ENCODE measurements at regions not wholly inside any gene's neighbourhood (a gene's known extent, or its start where the extent isn't known, plus 50 kb on each side); places are given as distances from the start of the nearest gene placed in this dataset.
"Not testable (repeated sequence)": the region's sequence is repeated elsewhere in the genome, so short reads cannot be mapped to it uniquely, and the experiment has no call there.

- no peak for DNase-seq (ENCODE audit: low read depth in 1 of 2, low spot score in 1 of 2)
- TF ChIP-seq, protein P1, sequence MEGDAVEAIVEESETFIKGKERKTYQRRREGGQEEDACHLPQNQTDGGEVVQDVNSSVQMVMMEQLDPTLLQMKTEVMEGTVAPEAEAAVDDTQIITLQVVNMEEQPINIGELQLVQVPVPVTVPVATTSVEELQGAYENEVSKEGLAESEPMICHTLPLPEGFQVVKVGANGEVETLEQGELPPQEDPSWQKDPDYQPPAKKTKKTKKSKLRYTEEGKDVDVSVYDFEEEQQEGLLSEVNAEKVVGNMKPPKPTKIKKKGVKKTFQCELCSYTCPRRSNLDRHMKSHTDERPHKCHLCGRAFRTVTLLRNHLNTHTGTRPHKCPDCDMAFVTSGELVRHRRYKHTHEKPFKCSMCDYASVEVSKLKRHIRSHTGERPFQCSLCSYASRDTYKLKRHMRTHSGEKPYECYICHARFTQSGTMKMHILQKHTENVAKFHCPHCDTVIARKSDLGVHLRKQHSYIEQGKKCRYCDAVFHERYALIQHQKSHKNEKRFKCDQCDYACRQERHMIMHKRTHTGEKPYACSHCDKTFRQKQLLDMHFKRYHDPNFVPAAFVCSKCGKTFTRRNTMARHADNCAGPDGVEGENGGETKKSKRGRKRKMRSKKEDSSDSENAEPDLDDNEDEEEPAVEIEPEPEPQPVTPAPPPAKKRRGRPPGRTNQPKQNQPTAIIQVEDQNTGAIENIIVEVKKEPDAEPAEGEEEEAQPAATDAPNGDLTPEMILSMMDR (IDR thresholded peaks at IDR 0.05; ENCODE audit: low read depth, low read length): no peak
- no peaks in the 10 kb centered on the region for H3K36me3 ChIP-seq
- no peaks in the 10 kb centered on the region for H3K27me3 ChIP-seq
- no peaks in the 10 kb centered on the region for H3K4me1 ChIP-seq (ENCODE audit: low read depth)
- H3K9me3 ChIP-seq (ENCODE audit: low read depth): no peaks in the 10 kb centered on the region
- no peak overlapping the region for H3K27ac ChIP-seq
- no peak overlapping the region for H3K4me3 ChIP-seq
Measured at GRCh38 chr3:160100610-160101009, 112.0 kb downstream of the IL12A start.

DNA sequence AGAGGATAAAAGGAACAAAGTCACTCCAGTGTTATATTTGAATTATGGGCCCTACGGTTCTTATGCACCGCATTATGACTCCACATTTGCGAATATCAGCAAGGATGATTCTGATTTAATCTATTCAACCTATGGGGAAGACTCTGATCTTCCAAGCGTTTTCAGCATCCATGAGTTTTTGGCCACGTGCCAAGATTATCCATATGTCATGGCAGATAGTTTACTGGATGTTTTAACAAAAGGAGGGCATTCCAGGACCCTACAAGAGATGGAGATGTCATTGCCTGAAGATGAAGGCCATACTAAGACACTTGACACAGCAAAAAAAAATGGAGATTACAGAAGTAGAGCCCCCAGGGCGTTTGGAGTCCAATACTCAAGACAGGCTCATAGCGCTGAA, 113.4 kb downstream of the IL12A start:
- not testable (repeated sequence) for H3K4me1 ChIP-seq (ENCODE audit: low read depth); H3K4me3 ChIP-seq; H3K27ac ChIP-seq; H3K9me3 ChIP-seq (ENCODE audit: low read depth); DNase-seq (ENCODE audit: low read depth in 1 of 2, low spot score in 1 of 2); H3K36me3 ChIP-seq; H3K27me3 ChIP-seq

GRCh38 chr3:160103397-160103796, 114.8 kb downstream of the IL12A start:
- no peaks in the 10 kb centered on the region for H3K36me3 ChIP-seq
- TF ChIP-seq, protein P1 (IDR thresholded peaks at IDR 0.05; ENCODE audit: low read depth, low read length): no peak
- H3K4me1 ChIP-seq (ENCODE audit: low read depth): no peaks in the 10 kb centered on the region
- H3K27ac ChIP-seq: no peak overlapping the region
- no peaks in the 10 kb centered on the region for H3K27me3 ChIP-seq
- no peak overlapping the region for H3K4me3 ChIP-seq
- no peak for DNase-seq (ENCODE audit: low read depth in 1 of 2, low spot score in 1 of 2)
- no peaks in the 10 kb centered on the region for H3K9me3 ChIP-seq (ENCODE audit: low read depth)

- no peak for DNase-seq (ENCODE audit: low read depth in 1 of 2, low spot score in 1 of 2)
- no peaks in the 10 kb centered on the region for H3K4me1 ChIP-seq (ENCODE audit: low read depth)
- H3K4me3 ChIP-seq: no peak overlapping the region
- TF ChIP-seq, protein P1 (IDR thresholded peaks at IDR 0.05; ENCODE audit: low read depth, low read length): no peak
- H3K36me3 ChIP-seq: no peaks in the 10 kb centered on the region
- no peaks in the 10 kb centered on the region for H3K27me3 ChIP-seq
- H3K9me3 ChIP-seq (ENCODE audit: low read depth): no peaks in the 10 kb centered on the region
- no peak overlapping the region for H3K27ac ChIP-seq
Measured at GRCh38 chr3:160105907-160106584, 117.4 kb downstream of the IL12A start.

DNA sequence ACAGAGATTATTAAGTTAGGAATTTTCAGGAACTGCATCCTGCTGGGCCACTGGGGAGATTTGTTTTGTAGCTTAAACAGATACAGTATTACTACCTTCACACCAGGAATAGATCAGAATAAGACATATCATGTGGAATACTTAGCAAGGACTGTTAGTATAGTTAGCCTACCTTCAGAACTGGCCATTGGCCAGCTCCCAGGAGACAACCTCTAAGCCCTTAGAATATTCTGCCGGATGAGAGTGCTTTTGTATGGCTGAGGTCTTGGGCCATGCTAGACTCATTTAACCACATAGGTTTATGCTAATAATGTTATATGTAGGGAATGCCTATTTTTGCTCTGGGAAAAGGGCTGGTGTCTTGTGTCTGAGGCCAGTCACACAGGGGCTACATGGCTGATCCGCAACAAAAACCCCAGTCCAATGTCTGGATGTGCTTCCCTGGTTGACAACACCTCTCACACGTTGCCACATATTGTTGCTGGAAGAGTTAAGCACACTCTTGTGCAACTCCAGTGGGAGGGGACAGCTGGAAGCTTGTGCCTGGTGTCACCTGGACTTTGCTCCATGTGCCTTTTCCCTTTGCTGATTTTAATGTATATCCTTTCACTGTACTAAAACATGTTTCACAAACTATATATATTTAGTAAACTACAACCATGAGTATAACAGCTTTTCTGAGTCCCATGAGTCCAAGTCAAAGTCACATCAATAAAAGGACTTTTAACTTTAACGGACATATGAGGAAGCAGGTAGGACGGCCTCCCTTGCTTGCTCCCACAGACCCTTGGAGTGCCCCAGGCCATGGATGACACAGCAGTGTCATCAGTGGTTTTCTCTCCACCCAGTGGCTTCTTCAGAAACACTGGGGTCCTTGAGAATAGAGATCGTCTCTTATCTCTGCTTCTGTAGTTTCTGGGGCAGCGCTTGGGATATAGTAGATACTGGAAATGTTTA, 118.0 kb upstream of the C3orf80 start:
- H3K27me3 ChIP-seq: no peaks in the 10 kb centered on the region
- TF ChIP-seq, protein P1 (IDR thresholded peaks at IDR 0.05; ENCODE audit: low read depth, low read length): no peak
- peak in 1 of 2 donors; percentile 17 for DNase-seq (ENCODE audit: low read depth in 1 of 2, low spot score in 1 of 2)
- H3K27ac ChIP-seq: no peak overlapping the region
- no peaks in the 10 kb centered on the region for H3K9me3 ChIP-seq (ENCODE audit: low read depth)
- no peaks in the 10 kb centered on the region for H3K4me1 ChIP-seq (ENCODE audit: low read depth)
- no peaks in the 10 kb centered on the region for H3K36me3 ChIP-seq
- H3K4me3 ChIP-seq: no peak overlapping the region

DNA sequence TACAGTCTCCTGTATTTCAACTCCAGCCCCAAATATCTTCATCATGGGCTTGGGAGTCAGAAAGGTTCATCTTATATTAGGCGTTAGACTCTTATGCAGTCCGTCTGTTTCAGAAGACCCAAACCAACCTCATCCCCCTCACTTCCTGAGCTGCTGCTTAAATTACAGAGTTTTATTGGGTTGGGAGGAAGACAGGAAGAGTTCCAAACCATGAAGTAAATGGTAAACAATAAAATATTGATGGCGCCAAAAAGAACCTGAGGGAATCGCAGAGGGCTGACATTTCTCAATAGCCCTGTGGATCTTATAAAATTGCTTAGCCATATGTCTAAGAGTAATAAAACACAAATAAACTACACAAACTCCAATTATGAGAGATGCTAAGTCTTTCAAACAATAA, 116.9 kb upstream of the C3orf80 start:
- TF ChIP-seq, protein P1 (IDR thresholded peaks at IDR 0.05; ENCODE audit: low read depth, low read length): no peak
- H3K27ac ChIP-seq: no peak overlapping the region

More for the DNA sequence above, 116.9 kb upstream of the C3orf80 start:
- DNase-seq (ENCODE audit: low read depth in 1 of 2, low spot score in 1 of 2): no peak
- Histone ChIP-seq H3K4me3 (no peak overlapping the region), H3K27me3 (no peaks in the 10 kb centered on the region), H3K36me3 (no peaks in the 10 kb centered on the region), H3K9me3 (ENCODE audit: low read depth) (no peaks in the 10 kb centered on the region), H3K4me1 (ENCODE audit: low read depth) (no peaks in the 10 kb centered on the region)

Data from cardiac muscle cell (in vitro differentiated cells and primary cell).